HG02840 (cell line): ENCODE measurements at regions not wholly inside any gene's neighbourhood (a gene's known extent, or its start where the extent isn't known, plus 50 kb on each side); places are given as distances from the start of the nearest gene placed in this dataset.

Source experiments
- ATAC-seq: cut with Tn5 transposase; IDR thresholded peaks from one replicate; pipeline ENCODE4 v1.9.1; 2021; ENCODE audit warnings: mild to moderate bottlenecking, moderate library complexity, moderate number of reproducible peaks; ENCODE audit not compliant: unreplicated experiment, low FRiP score

DNA sequence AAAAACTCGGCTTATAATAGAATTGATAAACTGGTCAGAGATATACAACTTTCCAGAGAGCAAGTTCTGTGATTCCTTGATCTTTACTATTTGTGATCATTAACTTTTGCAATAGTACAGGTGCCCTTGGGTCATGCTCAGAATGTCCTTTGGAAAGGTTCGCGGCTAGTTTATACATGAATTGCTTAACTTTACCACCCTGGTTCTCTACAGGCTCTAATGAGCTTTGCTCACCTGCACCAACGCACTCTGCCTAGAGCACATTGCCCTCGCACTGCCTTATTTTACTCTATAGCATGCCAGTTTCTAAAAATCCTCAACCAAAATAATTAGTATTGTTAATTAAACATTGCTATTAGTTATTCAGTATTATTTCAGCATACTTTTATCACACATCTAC, 931.2 kb upstream of the KCND2 start:
- no peak for ATAC-seq

DNA sequence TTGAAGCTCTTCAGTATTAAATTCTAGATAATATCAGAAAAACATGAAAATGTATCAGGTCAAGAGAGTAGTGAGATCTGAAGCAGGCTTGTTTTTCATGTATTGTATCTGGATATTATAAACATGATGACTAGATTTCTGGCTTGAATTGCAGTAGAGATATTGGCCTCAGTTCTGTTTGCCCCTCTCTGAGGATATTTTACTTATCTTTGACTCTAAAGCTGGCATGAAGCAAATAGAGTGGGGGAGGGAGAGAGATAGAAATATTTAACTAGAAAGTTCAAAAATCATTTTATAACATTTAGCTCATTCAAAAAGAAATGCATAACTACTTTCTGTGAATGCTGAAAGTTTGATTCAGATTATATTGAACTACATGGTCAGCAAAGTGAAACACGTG, 929.7 kb upstream of the KCND2 start:
- no peak for ATAC-seq

DNA sequence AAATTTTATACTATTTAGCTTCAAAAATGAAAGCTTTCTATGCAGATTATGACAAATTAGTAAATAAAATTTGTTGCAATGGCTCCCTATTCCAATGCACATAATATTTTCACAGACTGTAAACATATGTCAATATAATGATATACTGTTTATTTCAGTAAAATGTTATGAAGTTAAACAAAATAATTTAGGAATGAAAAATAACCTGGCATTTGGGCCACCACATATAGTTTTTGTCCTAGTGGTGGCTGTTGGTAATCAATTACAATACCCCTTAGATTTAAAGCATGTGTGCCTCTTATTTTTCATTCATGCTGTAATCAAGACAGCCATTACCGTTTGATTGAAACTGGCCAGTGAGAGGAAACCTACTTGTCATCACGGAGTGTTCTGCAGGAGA, 928.5 kb upstream of the KCND2 start:
- ATAC-seq, result no peak

DNA sequence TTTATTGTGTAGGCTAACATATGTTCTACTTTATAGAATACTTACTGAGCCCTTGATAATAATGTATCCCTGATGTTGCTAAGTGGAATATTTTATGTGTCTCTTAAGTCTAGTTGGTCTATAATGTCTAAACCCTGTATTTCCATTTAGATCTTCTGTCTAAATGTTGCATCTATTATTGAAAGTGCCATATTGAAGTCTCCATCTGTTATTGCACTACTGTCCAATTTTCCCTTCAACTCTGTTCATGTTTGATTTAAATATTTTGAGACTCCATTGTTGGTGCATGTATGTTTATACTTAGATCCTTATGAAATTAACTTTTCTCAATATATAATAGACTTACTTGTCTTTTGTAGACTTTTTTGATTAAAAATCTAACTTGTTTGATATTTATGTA, 924.5 kb upstream of the KCND2 start:
- ATAC-seq, result no peak

DNA sequence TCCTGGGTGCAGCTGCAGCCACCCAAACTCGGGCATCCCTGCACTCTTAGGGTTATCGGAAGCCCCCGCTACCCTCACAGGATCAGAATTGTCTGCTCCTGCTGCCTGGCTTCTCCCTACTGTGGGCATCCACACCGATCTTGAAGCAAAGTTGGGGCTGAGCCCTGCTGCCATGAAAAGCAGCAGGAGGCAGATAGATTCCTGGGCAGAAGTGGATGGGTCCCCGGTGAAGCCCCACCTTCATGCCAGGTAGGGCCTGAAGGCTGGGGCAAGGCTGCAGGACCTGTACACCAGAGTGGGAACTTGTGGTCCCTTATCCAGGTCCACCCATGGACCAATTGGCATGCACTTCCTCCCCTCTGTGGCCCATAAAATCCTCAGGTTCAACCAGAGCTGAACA, 922.6 kb upstream of the KCND2 start:
- ATAC-seq, result no peak

DNA sequence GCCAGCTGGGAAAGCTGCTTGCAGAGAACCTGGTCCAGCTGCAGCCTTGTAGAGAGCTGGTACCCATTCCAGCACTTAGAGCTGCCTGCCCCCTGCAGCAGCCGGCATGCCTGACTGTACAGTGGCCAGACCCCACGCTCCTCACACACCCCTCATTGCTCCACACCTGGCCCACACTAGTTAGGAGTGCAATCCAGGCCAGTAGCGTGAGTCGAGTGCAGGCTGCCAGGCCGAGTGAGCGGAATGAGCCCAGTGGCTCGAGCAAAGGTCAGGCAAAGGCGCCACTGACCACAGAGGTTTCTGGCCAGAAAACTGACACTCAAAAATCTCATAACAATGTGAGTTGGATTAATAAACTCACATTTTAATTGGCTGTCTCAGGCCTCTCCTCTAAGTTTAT, 921.7 kb upstream of the KCND2 start:
- no peak for ATAC-seq

DNA sequence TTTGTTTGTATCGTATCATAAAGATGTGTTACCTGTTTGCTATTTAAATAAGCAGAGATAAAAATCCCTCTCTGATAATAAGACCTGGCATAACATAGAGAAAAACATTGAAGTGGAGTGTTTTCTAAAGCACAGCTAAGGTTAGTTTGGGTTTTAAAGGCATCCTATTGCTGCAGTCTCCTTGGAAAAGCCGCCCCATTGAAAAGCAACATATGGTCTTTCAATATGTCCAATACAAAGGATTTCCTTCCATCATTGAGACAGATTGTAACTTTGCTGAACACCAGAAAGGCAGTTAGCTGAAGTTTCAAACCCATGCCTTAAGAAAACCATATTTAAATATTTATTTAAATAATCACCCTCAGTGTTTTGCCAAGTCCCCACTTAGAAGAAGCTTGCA, 898.5 kb upstream of the KCND2 start:
- ATAC-seq, result no peak

DNA sequence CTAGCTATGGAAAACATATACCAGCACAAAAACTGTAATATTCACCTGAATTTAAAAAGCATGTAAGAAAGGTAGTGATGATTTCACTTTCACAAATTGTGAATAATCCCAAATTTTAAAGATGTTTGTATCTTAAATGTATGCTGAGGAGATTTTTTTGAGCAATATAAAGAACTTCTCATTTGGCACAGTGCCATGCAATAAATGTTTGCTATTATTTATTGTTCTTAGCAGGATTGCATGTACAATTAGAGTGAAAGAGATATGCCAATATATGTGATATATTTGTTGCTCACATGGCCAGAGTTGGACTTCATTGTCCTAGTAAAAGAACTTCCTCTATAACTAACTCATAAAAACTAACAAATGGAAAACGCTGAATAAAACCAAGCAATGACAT, 895.1 kb upstream of the KCND2 start:
- ATAC-seq, result no peak

DNA sequence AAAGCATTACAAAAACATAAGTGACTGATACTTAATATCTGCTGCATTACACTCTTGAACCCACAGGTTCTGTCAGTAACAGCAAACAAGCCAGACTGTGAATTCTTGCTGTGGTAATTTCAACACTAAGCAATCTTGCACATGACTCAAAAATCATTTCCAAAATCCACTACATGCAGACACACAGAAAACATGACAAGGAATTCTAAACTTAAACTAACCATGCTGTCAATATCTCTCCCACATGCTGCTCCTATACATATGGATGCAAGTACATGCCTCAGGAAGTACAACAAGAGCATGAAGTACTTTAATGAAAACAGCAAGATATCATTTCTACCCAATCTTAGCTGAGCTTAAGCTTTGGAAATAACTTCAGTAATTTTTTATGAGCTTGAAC, 890.2 kb upstream of the KCND2 start:
- no peak for ATAC-seq

DNA sequence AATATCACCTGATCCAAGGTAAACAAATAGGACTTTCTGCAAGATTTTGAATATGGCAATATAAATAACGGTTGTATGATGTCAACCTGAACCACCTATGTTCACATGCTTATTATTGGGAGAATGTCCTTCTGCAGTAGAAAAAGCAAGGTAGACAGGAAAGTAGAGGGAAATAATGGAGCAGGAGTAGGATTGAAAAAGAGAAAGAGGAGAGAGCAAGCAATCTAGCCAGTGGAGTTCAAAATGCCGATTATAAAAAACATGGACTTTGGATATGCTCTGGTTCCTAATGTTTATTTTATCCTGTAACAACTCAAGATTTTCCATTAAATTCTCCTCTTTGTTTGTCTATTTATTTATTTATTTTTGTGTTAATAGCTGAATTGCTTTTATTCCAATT, 878.0 kb upstream of the KCND2 start:
- no peak for ATAC-seq

DNA sequence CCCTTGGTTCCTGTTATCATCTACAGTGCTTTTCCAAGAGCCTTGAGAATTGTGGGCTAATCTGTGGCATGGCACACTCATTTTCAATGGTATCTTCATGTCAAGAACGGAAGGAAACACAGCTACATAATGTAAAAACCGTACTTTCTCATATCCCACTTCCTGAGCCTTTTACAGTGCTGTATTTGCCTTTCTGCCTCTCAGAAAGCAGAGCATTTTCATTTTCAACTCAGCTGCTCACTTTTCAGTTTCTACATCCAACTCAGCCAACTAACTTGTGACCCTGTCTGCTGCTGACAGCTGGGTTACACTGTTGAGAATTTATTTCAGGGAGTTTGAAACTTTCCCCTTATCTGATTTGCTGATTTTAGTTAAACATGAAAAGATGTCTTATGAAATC, 875.8 kb upstream of the KCND2 start:
- peak; percentile 66 for ATAC-seq

DNA sequence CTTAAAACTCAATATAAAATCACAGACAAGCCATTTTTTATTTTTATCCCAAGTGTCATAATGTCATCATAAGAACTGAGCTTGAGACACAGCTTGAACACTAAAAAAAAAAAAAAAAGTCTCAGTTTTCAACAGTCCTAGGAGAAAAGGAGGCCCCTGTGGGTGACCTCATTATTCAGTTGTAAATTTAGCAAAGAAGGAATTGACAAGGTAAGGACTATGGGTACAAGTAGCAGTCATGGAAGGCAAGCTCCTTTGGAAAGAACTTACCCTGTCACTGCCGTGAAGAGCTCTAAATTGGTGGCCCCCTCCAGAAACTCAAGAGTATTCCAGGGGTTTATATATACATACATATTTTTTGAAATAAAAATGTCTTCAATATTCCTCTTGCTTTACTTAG, 864.4 kb upstream of the KCND2 start:
- no peak for ATAC-seq

DNA sequence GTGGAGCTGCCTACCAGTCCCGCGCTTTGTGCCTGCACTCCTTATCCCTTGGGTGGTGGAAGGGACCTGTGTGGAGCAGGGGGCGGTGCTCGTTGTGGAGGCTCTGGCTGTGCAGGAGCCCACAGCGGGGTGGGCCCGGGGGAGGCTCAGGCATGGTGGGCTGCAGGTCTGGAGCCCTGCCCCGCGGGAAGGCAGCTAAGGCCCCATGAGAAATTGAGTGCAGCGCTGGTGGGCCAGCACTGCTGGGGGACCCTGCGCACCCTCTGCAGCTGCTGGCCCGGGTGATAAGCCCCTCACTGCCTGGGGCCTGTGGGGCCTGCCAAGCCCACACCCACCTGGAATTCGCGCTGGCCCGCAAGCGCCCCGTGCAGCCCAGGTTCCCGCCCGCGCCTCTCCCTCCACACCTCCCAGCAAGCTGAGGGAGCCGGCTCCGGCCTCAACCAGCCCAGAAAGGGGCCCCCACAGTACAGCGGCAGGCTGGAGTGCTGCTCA, 859.6 kb upstream of the KCND2 start:
- ATAC-seq, result no peak

DNA sequence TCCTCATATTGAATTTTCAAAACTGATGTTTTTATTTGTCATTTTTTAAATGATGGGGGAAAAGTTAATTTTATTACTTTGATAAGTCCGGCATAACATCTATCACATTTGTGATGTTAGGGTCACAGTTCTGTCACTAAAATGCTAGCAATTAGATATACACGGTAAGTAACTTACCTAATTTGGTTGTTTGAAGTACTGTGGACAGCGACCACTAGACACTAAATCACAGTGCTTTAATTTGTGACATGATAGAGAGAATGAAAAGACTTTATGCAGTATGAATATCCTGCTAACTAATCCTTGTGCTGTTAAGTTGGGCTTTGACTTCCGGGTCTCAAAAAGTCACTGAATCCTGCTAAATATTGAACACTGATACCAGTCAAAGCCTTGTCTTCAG, 857.3 kb upstream of the KCND2 start:
- no peak for ATAC-seq

DNA sequence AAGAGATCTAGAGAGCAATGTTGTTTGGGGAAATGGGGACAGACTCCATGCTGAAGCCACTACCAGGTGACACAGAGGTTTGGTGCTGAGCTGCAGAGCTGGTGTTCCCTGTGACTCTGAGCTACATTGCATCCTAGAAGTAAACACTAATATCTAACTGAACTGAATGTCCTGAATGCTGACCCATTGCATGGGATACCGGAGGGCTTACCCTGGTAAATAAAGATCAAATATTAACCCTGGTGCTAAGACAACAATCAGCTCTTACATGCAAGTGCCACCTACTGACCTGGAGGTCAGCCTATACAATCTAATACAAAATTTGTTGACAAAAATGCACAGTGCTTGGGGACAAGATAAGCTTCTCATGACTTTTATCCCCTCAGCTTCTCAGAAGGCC, 851.3 kb upstream of the KCND2 start:
- ATAC-seq, result no peak

DNA sequence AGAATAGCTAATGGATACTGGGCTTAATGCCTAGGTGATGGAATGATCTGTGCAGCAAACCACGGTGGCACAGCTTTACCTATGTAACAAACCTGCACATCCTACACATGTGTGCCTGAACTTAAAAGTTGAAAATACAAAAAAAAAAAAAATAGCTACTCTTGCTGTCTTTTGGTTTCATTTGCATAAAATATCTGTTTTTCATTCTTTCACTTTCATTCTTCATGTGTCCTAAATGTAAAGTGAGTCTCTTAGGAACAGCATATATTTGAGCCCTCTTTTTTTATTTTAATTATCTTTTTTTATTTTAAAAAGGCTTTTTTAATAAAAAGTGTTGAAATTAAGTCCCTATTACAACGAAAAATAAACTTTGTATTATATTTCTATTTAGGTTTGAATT, 836.1 kb upstream of the KCND2 start:
- no peak for ATAC-seq

DNA sequence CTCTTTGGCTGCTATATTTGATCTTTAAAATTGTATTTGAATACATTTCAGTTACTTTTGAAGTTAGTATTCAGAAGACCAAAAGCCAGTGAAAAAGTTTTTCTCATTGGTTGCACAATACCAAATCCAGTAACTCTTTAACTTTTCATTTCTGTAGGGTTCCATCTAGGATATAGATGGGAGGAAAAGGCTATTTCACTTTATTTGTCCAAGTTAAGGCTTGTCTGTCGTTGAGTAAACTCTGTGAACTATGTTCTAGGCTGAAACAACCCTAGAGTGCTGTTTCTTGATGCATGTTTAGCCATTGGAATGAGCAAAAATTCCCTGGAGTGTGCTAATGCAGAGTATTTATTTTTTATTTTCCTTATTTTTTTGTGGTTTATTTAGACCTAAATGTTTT, 834.7 kb upstream of the KCND2 start:
- no peak for ATAC-seq

DNA sequence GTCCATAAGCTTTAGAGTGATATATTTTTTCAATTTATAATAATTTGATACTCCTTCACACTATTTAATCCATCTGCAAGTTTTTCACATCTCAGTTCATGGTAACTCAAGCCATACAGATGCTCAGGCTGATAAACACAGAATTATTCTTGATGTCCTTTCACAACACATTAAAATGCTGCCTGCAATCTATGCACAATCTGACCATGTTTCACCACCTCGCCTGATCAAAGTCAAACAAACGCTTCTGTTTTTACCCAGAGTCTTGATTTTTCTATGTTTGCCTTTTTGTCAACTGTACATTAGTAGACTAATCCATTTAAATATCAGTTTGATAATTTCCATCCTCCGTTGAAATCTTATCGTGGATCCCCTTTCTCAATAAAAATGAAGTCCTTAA, 833.8 kb upstream of the KCND2 start:
- ATAC-seq, result no peak

DNA sequence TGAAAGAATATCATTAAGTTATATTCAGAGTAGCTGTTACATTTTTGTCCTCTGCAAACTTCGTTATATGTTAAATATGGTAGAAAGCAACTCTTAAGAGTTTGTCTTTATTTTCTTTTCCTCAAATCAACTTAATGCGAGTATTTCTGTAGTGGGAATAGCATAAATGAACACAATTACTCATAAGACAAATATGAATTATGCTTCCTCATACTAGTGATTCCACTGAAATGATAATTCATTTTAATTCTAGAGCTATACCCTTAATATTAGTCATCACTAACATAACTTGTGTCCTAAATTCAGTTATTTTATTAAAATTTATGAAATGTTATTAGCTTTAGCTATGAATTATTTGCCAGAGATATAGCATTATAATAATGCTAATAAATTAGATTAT, 820.6 kb upstream of the KCND2 start:
- no peak for ATAC-seq

DNA sequence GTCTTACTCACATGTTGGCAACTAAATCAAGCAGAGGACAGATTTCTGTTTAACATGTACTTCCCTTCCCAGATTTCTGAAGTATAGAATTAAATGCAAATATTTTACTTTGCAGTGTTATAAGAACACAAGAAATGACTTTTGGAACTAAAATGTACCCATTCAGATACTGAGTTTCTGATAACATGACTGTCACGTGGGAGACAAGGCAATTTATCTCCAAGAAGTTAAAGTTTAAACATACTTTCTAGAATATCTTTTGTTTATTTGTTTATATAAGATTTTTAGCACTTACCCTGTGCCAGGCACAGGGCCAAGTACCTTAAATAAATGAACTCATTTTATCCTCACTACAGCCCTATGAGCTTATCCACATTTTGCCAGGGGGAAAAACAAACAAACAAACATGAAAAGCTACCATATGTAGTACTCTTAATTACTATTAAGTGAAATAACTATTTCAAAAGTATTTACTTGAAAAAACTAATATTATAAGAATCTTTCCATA, 807.1 kb upstream of the KCND2 start:
- ATAC-seq, result no peak

DNA sequence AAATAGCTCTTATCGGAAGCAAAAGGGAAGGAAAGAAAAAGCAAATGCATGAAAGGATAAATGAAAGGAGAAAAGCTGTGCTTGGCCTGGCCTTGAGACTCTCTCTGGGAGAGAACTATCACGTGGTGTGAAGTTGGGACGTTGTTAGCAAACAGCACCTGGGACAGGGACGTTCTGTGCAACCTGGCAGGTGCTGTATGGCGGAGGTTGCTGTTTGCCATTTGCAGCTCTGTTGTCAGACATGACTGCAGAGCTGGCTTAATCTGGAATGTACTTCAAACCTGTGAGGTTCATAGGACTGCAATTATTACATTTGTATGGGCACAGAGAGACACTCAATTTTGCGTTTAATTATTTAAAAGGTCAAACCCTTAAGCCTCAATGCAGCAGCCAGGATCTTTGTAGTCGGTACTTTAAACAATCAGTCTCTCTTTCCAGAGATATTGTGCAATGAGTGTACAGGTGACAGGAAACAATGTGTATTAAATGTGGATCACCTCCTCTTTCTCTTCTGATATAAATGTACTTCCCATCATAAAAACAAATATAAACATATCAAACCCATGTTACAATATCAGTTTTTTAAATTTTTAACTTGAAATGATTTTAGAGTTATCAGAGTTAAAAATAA, 800.5 kb upstream of the KCND2 start:
- no peak for ATAC-seq

DNA sequence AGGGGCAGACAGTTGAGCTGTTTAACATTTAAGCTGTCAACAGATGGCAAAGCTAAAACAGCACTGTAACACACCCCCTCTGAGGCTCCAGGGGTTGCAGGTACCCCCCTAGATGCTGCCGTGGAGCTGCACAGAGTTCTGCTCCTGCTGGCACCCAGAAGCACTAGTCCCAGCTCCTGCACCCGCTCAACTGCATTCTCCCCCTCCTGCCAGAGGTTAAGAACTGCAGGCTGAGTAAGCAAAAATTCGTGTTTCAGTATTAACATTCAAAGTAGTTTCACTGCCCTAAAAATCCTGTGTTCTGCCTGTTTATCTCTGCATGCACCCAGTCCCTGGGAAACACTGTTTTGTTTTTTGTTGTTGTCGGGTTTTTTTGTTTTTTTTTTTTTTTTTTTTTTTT, 790.8 kb upstream of the KCND2 start:
- peak; percentile 55 for ATAC-seq

DNA sequence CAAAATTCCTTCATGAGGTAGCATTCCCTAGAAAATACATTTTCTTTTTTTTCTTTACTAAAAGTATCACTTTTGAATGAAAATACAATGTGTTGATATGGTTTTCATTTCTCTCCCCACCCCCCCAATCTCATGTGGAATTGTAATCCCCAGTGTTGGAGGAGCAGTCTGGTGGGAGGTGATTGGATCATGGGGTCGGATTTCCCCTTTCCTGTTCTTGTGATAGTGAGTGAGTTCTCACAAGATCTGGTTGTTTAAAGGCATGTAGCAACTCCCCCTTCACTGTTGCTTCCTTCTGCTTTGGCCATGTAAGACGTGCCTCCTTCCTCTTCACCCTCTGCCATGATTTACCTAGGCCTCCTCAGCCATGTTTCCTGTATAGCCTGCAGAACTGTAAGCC, 790.3 kb upstream of the KCND2 start:
- ATAC-seq, result no peak
